ENCODE measurements at regions not wholly inside any gene's neighbourhood (a gene's known extent, or its start where the extent isn't known, plus 50 kb on each side); places are given as distances from the start of the nearest gene placed in this dataset.
"Not testable (repeated sequence)": the region's sequence is repeated elsewhere in the genome, so short reads cannot be mapped to it uniquely, and the experiment has no call there.

DNA sequence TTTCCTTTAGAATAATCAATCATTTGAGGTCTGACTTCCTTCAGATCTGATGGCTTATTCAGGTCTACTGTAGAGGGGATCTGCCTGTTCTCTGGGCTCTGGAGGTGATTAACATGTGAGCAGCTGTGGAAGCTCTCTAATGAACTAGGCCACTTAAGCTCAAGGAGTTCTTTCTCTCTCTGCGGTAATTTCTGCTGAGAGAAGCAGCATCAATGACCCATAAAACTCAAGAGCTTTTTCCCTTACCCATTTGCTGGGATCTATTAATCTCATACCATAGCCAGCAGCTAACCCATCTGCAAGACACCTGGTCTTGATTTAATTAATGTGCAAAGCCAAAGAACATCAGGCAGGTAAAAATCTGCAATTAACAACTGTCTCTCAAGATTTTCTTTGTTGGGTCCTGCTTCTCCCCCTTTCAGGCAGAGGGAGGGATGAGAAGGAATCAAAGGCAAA is 73.2 kb upstream of the DLG1 start:
- no peak for DNase-seq (ENCODE audit: low read depth in 2 of 2)

GRCh38 chr3:197369545-197369944 is 71.1 kb upstream of the DLG1 start:
- DNase-seq (ENCODE audit: low read depth in 2 of 2), result no peak

DNA sequence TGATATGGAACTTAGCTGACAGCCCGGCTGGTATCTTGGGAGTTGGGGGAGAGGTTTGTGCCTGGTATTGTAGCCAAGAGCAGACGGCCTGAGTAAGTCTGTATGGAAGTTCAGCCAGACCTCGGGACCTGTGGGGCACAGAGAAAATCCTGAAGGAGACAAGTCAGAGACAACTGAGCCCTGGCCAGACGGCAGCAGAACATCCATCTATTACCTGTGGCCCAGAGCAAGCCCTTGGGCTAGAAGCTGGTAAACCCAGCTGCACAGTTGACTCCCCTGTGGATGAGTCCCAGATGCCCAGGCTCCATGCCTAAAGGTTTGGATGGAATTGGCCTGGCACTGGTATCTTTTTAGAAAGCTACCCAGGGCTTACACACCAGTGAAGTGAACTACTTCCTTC is 70.4 kb upstream of the DLG1 start:
- no peak for DNase-seq (ENCODE audit: low read depth in 2 of 2)

- DNase-seq (ENCODE audit: low read depth in 2 of 2), result no peak
These were observed 69.9 kb upstream of the DLG1 start for GRCh38 chr3:197368330-197368729.

GRCh38 chr3:197367081-197367780 is 68.8 kb upstream of the DLG1 start:
- no peak for DNase-seq (ENCODE audit: low read depth in 2 of 2)

GRCh38 chr3:197366301-197367044 is 68.1 kb upstream of the DLG1 start:
- no peak for DNase-seq (ENCODE audit: low read depth in 2 of 2)

- DNase-seq (ENCODE audit: low read depth in 2 of 2), result no peak
These were observed 67.2 kb upstream of the DLG1 start for GRCh38 chr3:197365586-197365985.

DNA sequence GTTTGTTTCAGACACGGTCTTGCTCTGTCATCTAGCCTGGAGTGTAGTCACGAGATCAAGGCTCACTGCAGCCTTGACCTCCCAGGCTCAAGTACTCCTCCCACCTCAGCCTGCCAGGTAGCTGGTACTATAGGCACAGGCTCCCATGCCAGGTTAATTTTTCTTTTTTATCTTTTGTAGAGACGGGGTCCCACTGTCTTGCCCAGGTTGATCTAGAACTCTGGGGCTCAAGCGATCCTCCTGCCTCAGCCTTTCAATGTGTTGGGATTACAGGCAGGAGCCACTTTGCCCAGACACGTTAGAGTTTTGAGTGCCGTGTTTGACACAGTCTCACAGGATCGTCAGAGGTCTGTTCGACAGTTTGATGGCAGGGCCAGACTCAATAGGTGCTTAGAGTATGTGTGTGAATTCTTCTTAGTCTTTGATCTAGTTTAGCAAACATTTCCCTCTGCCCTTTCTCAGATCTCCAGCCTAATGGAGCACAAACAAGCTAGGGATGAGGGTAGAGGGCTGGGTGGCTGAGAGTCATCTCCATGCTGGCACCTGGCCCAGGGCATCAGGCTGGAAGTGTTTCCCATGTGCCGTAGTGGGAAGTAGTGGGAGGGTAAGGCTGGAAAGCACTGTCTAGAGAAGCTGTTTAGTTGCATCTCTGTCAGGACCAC is 66.1 kb upstream of the DLG1 start:
- no peak for DNase-seq (ENCODE audit: low read depth in 2 of 2)

DNA sequence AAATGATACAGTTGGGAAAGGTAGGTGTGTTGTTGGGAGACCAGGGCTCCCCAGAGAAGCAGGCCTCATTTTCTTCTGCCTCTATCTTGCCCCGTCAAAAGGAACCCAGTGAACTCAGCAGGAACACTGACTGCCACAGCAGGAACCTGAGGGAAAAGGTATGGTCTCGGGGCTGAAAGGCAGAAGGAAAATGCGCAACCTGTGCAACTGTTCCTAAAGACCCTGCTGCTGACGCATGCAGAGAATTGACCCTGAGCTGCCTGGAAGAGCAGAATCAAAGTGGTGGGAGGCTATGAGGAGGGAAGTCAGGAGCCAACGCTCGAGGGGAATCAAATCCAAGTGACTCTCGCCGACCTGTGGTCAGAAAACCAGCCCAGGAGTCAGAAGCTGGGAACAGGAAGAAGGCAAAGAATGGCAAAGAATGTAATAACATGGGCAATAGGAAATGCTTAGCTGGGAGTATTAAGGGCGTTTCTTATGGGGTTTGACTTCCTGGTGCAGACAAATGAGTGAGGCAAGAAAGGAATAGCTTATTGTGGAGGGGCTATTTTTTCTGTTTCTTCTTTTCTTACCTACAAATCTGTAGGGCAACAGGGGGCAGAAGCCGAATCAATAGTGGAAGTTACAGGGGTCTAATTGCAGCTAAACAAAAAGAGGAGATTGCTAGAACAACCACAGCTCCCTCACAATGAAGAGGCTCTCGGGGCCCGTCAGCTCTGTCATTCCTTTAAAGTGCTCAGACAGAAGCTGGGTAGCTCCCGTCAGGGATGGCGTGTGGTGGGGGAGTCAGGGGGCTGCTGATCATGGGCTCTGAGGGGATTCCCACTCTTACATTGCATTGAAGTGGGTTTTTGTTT is 65.4 kb upstream of the DLG1 start:
- no peak for DNase-seq (ENCODE audit: low read depth in 2 of 2)

- DNase-seq (ENCODE audit: low read depth in 2 of 2), result no peak
These were observed 63.7 kb upstream of the DLG1 start for GRCh38 chr3:197362081-197362480.

GRCh38 chr3:197360095-197360494 is 61.7 kb upstream of the DLG1 start:
- DNase-seq (ENCODE audit: low read depth in 2 of 2), result not testable (repeated sequence)

DNA sequence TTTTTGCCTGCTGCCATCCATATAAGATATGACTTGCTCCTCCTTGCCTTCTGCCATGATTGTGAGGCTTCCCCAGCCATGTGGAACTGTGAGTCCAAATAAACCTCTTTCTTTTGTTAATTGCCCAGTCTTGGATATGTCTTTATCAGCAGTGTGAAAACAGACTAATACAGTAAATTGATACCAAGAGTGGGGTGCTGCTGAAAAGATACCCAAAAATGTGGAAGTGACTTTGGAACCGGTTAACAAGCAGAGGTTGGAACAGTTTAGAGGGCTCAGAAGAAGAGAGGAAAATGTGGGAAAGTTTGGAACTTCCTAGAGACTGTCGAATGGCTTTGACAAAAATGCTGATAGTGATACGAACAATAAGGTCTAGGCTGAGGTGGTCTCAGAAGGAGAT is 61.1 kb upstream of the DLG1 start:
- not testable (repeated sequence) for DNase-seq (ENCODE audit: low read depth in 2 of 2)

DNA sequence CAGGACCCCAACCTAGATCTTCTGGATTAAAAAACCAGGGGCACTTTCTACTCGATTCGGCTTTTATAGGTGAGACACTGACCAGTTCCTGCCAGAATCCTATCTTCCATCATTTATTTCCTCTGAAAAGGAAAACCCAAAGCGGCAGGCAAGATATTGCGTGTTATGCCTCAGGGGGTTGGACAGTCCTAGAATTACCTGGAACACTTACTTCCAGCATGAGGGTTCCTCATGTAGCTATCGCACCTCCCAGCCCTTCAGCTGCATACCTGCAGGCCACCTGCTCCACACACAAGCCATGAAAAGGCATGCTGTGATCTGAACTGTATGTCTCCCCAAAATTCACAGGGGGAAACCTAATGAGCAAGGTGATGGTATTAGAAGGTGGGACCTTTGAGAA is 58.3 kb upstream of the DLG1 start:
- no peak for DNase-seq (ENCODE audit: low read depth in 2 of 2)

GRCh38 chr3:197356275-197356674 is 57.9 kb upstream of the DLG1 start:
- no peak for DNase-seq (ENCODE audit: low read depth in 2 of 2)

DNA sequence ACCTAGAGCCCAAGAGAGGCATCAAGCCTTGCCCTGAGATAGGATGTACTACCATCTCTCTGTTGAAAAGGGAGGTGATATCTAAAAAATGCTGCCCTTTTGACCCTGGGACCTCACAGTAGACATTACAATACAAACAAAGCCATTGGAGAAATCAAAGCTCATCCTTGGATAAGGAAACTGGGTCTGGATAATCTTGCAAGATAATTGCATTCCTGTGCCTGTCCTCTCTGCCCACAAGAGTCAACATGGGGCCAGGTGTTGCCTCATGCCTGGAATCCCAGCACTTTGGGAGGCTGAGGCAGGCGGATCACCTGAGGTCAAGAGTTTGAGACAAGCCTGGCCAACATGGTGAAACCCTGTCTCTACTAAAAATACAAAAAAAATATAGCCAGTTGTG is 57.3 kb upstream of the DLG1 start:
- no peak for DNase-seq (ENCODE audit: low read depth in 2 of 2)

GRCh38 chr3:197354568-197355001 is 56.2 kb upstream of the DLG1 start:
- DNase-seq (ENCODE audit: low read depth in 2 of 2), result no peak

DNA sequence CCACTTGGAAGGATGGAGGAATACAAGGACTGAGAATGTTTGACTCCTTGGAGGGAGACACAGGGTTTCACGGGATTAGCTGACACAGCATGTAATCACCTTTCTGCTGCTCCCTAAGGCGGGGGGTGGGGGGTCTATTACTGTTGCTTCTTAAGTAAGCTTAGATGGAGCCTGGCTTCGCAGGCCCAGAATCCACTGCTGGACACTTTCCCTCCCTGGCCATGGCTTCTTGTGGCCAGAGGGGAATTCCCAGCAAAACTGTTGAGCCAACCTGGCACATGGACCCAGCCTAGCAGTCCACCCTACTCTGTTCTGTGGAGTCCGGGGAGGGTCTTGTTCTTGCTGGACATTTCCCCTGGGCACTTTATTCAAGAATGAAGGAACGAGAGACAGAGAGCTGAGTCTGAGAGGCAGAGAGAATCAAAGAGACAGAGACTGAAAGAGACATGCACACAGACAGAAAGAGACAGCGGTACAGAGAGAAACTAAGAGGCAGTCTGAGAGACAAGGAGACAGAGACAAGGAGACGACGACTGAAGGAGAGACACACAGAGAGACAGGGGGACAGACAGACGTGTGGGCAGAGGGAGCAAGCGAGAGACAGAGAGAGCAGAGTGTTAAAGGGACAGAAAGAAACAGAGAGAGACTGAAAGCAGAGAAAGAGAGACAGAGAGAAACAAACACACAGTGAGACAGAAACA is 55.6 kb upstream of the DLG1 start:
- DNase-seq (ENCODE audit: low read depth in 2 of 2), result no peak

- no peak for DNase-seq (ENCODE audit: low read depth in 2 of 2)
These were observed 54.8 kb upstream of the DLG1 start for GRCh38 chr3:197353001-197353866.

- no peak for DNase-seq (ENCODE audit: low read depth in 2 of 2)
These were observed 54.0 kb upstream of the DLG1 start for GRCh38 chr3:197352382-197352781.

GRCh38 chr3:197350446-197350845 is 52.0 kb upstream of the DLG1 start:
- no peak for DNase-seq (ENCODE audit: low read depth in 2 of 2)

Measured in stimulated activated CD4-positive, alpha-beta T cell treated with anti-CD3 and anti-CD28 coated beads, Interleukin-12 subunit alpha, Interleukin-12 subunit beta, amount 100 ng/mL, for 24 hours (primary cell).